ENCODE measurements at regions not wholly inside any gene's neighbourhood (a gene's known extent, or its start where the extent isn't known, plus 50 kb on each side); places are given as distances from the start of the nearest gene placed in this dataset.

- TF ChIP-seq CTCF (IDR thresholded peaks at IDR 0.05) (no peak), POLR2A (IDR thresholded peaks at IDR 0.05) (no peak)
Measured at GRCh38 chr6:168182908-168183612, 104.0 kb upstream of the FRMD1 start.

All from body of pancreas (tissue), 4 donors.